Caco-2 (cell line): ENCODE measurements at regions not wholly inside any gene's neighbourhood (a gene's known extent, or its start where the extent isn't known, plus 50 kb on each side); places are given as distances from the start of the nearest gene placed in this dataset.

Experiments used
- BruUV-seq: library from RNA; stranded (reverse); fragments of 400-500 nt; replicated peaks from 2 replicates; lab custom pipeline; 2021; lab: Mats Ljungman, UMichigan
- CTCF ChIA-PET: fragments of 300-600 bp; sonication (Branson Sonifier 250); formaldehyde crosslinking; loops from one replicate; lab custom pipeline; 2022; ENCODE audit warnings: antibody characterized with exemption; lab: Charles Lee
- POLR2A ChIA-PET: fragments of 300-600 bp; sonication (Branson Sonifier 250); formaldehyde crosslinking; loops from one replicate; lab custom pipeline; 2022; ENCODE audit warnings: antibody characterized with exemption; lab: Charles Lee
- DNase-seq, 2 experiments: peaks; one replicate each; pipeline versions ENCODE4 v3.0.0 to v3.0.0-alpha.2; 2020 to 2022
- H3K27me3 ChIP-seq: replicated peaks from 2 replicates; pipeline ENCODE4 v1.6.0; 2011; ENCODE audit warnings: low read length; ENCODE audit not compliant: control insufficient read depth, insufficient read depth
- H3K36me3 ChIP-seq: 2 replicates; pipeline ENCODE4 v1.5.1; 2011; ENCODE audit warnings: low read length; ENCODE audit not compliant: control insufficient read depth, insufficient read depth
- H3K4me1 ChIP-seq: fragments of 250-450 bp; sonication (Bioruptor Pico); 2 replicates; pipeline ENCODE4 v1.5.1; 2020; ENCODE audit warnings: mild to moderate bottlenecking
- H3K4me3 ChIP-seq: 2 replicates; pipeline ENCODE4 v1.5.1; 2011; ENCODE audit warnings: low read depth, mild to moderate bottlenecking, control low read depth, low read length
- H3K9me3 ChIP-seq: fragments of 250-450 bp; sonication (Bioruptor Pico); 2 replicates; pipeline ENCODE4 v1.5.1; 2020; ENCODE audit warnings: mild to moderate bottlenecking, moderate library complexity
- H3K27ac Mint-ChIP-seq: one replicate; pipeline ENCODE4 v1.8.0; 2022; ENCODE audit warnings: mixed read lengths; ENCODE audit not compliant: unreplicated experiment
- H3K27me3 Mint-ChIP-seq: one replicate; pipeline ENCODE4 v1.8.0; 2022; ENCODE audit warnings: mixed read lengths; ENCODE audit not compliant: insufficient read depth, unreplicated experiment
- H3K36me3 Mint-ChIP-seq: one replicate; pipeline ENCODE4 v1.8.0; 2022; ENCODE audit warnings: mild to moderate bottlenecking, mixed read lengths; ENCODE audit not compliant: insufficient read depth, unreplicated experiment
- H3K4me1 Mint-ChIP-seq: one replicate; pipeline ENCODE4 v1.8.0; 2022; ENCODE audit warnings: low read depth, mixed read lengths; ENCODE audit not compliant: unreplicated experiment
- H3K4me3 Mint-ChIP-seq: one replicate; pipeline ENCODE4 v1.8.0; 2022; ENCODE audit warnings: mild to moderate bottlenecking, moderate library complexity, mixed read lengths; ENCODE audit not compliant: unreplicated experiment
- H3K9me3 Mint-ChIP-seq: one replicate; pipeline ENCODE4 v1.8.0; 2022; ENCODE audit warnings: mixed read lengths; ENCODE audit not compliant: unreplicated experiment
- CTCF ChIP-seq, 2 experiments: fragments of 200-600 bp in 1 of 2; IDR thresholded peaks; 1 replicate in 1 of 2; 2 replicates in 1 of 2; pipeline versions ENCODE4 v1.5.1 to v1.8.0; 2011 to 2022; ENCODE audit warnings: antibody characterized with exemption in 1 of 2, control low read depth in 1 of 2, inconsistent platforms in 1 of 2, low read depth in 1 of 2, low read length in 1 of 2, mild to moderate bottlenecking in 1 of 2, moderate library complexity in 1 of 2; ENCODE audit not compliant: insufficient read depth in 1 of 2, severe bottlenecking in 1 of 2, unreplicated experiment in 1 of 2
- intact Hi-C: fragments of 100-400 bp; cut with micrococcal nuclease; formaldehyde crosslinking; loops from one replicate; pipeline ENCODE4 v1.10.0; 2022; ENCODE audit not compliant: unreplicated experiment

GRCh38 chr6:67265996-67266921, 1368.8 kb upstream of the ADGRB3 start:
- H3K36me3 Mint-ChIP-seq: no peaks in the 10 kb centered on the region
- TF ChIP-seq CTCF (IDR thresholded peaks at IDR 0.05; ENCODE audit: insufficient read depth in 1 of 2, low read depth in 1 of 2, low read length in 1 of 2, severe bottlenecking in 1 of 2, unreplicated experiment in 1 of 2): no peak
- no peak overlapping the region for H3K4me3 Mint-ChIP-seq
- Histone ChIP-seq H3K36me3 (no peaks in the 10 kb centered on the region), H3K9me3 (no peaks in the 10 kb centered on the region), H3K27me3 (no peaks in the 10 kb centered on the region), H3K4me1 (peaks cover 8% of the 10 kb centered on the region; the same call in 1 of the 2 replicates), H3K4me3 (no peak overlapping the region)
- H3K9me3 Mint-ChIP-seq: peaks cover 15% of the 10 kb centered on the region
- intact Hi-C loops: no loop called here
- no peaks in the 10 kb centered on the region for H3K27me3 Mint-ChIP-seq
- peak overlapping the region; percentile 32 for H3K27ac Mint-ChIP-seq
- no TSS peak for BruUV-seq
- no peaks in the 10 kb centered on the region for H3K4me1 Mint-ChIP-seq
- DNase-seq: peak; percentile 17 to 39
- ChIA-PET POLR2A (no interaction called here), CTCF (no interaction called here)

GRCh38 chr6:67252663-67253062, 1382.4 kb upstream of the ADGRB3 start:
- H3K9me3 ChIP-seq: no peaks in the 10 kb centered on the region
- H3K4me3 ChIP-seq: no peak overlapping the region
- H3K36me3 Mint-ChIP-seq: no peaks in the 10 kb centered on the region
- no peaks in the 10 kb centered on the region for H3K9me3 Mint-ChIP-seq
- no peaks in the 10 kb centered on the region for H3K27me3 ChIP-seq
- no peak overlapping the region for H3K4me3 Mint-ChIP-seq
- DNase-seq: no peak
- no peak for TF ChIP-seq CTCF (IDR thresholded peaks at IDR 0.05; ENCODE audit: insufficient read depth in 1 of 2, low read depth in 1 of 2, low read length in 1 of 2, severe bottlenecking in 1 of 2, unreplicated experiment in 1 of 2)
- no peaks in the 10 kb centered on the region for H3K36me3 ChIP-seq
- POLR2A ChIA-PET: no interaction called here
- CTCF ChIA-PET: no interaction called here
- intact Hi-C loops: no loop called here
- H3K4me1 ChIP-seq: no peaks in the 10 kb centered on the region
- no peak overlapping the region for H3K27ac Mint-ChIP-seq
- no peaks in the 10 kb centered on the region for H3K4me1 Mint-ChIP-seq
- no peaks in the 10 kb centered on the region for H3K27me3 Mint-ChIP-seq
- BruUV-seq: no TSS peak

- no peak for DNase-seq
- Mint-ChIP-seq H3K27ac (no peak overlapping the region), H3K4me3 (no peak overlapping the region), H3K4me1 (no peaks in the 10 kb centered on the region), H3K36me3 (no peaks in the 10 kb centered on the region), H3K27me3 (peaks cover 2% of the 10 kb centered on the region), H3K9me3 (no peaks in the 10 kb centered on the region)
- POLR2A ChIA-PET: no interaction called here
- Histone ChIP-seq H3K36me3 (no peaks in the 10 kb centered on the region), H3K4me1 (no peaks in the 10 kb centered on the region), H3K9me3 (no peaks in the 10 kb centered on the region; the same call in 1 of the 2 replicates), H3K4me3 (no peak overlapping the region), H3K27me3 (no peaks in the 10 kb centered on the region)
- intact Hi-C loops: no loop called here
- no peak for TF ChIP-seq CTCF (IDR thresholded peaks at IDR 0.05; ENCODE audit: insufficient read depth in 1 of 2, low read depth in 1 of 2, low read length in 1 of 2, severe bottlenecking in 1 of 2, unreplicated experiment in 1 of 2)
- CTCF ChIA-PET: no interaction called here
- no TSS peak for BruUV-seq
These were observed 1387.0 kb upstream of the ADGRB3 start for GRCh38 chr6:67248077-67248476.
